Activated CD4-positive, alpha-beta memory T cell treated with anti-CD3 and anti-CD28 coated beads for 36 hours (primary cell): ENCODE measurements at regions not wholly inside any gene's neighbourhood (a gene's known extent, or its start where the extent isn't known, plus 50 kb on each side); places are given as distances from the start of the nearest gene placed in this dataset.

Experiments used
- CTCF ChIA-PET: fragments of 350-600 bp; sonication (Branson Sonifier 250); formaldehyde crosslinking; loops from one replicate; lab custom pipeline; 2021; ENCODE audit warnings: antibody characterized with exemption, inconsistent platforms; lab: Charles Lee
- POLR2A ChIA-PET: fragments of 350-600 bp; sonication (Branson Sonifier 250); formaldehyde crosslinking; loops from one replicate; lab custom pipeline; 2021; ENCODE audit warnings: antibody characterized with exemption; lab: Charles Lee
- DNase-seq: peaks from one replicate; pipeline ENCODE4 v3.0.0-alpha.2; 2020
- H3K27ac Mint-ChIP-seq: one replicate; pipeline ENCODE4 v1.8.0; 2021; ENCODE audit warnings: mixed read lengths
- H3K27me3 Mint-ChIP-seq: one replicate; pipeline ENCODE4 v1.8.0; 2021; ENCODE audit warnings: mixed read lengths
- H3K36me3 Mint-ChIP-seq: one replicate; pipeline ENCODE4 v1.8.0; 2021; ENCODE audit warnings: mixed read lengths
- H3K4me1 Mint-ChIP-seq: one replicate; pipeline ENCODE4 v1.8.0; 2021; ENCODE audit warnings: low read depth, mixed read lengths
- H3K4me3 Mint-ChIP-seq: one replicate; pipeline ENCODE4 v1.8.0; 2021; ENCODE audit warnings: mild to moderate bottlenecking, mixed read lengths
- H3K9me3 Mint-ChIP-seq: one replicate; pipeline ENCODE4 v1.8.0; 2021; ENCODE audit warnings: mixed read lengths
- intact Hi-C: fragments of 100-400 bp; cut with micrococcal nuclease; formaldehyde crosslinking; loops from one replicate; pipeline ENCODE4 v1.15.1; 2023

- Mint-ChIP-seq H3K4me1 (no peaks in the 10 kb centered on the region), H3K4me3 (no peak overlapping the region), H3K36me3 (no peaks in the 10 kb centered on the region), H3K27ac (no peak overlapping the region), H3K27me3 (no peaks in the 10 kb centered on the region), H3K9me3 (no peaks in the 10 kb centered on the region)
- POLR2A ChIA-PET, result no interaction called here
- CTCF ChIA-PET, result no interaction called here
- intact Hi-C loops, result no loop called here
- no peak for DNase-seq
These were observed 875.5 kb upstream of the FAM98A start for GRCh38 chr2:34474646-34475045.

- Mint-ChIP-seq H3K4me1 (no peaks in the 10 kb centered on the region), H3K27me3 (no peaks in the 10 kb centered on the region), H3K27ac (no peak overlapping the region), H3K36me3 (no peaks in the 10 kb centered on the region), H3K9me3 (peaks cover 26% of the 10 kb centered on the region), H3K4me3 (no peak overlapping the region)
- POLR2A ChIA-PET, result no interaction called here
- CTCF ChIA-PET, result no interaction called here
- no peak for DNase-seq
- intact Hi-C loops, result no loop called here
These were observed 848.0 kb upstream of the FAM98A start for GRCh38 chr2:34447097-34447496.

GRCh38 chr2:34423301-34423700 lies 824.2 kb upstream of the FAM98A start:
- Mint-ChIP-seq H3K27me3 (no peaks in the 10 kb centered on the region), H3K9me3 (peaks cover 13% of the 10 kb centered on the region), H3K36me3 (no peaks in the 10 kb centered on the region), H3K4me3 (no peak overlapping the region), H3K4me1 (no peaks in the 10 kb centered on the region), H3K27ac (no peak overlapping the region)
- intact Hi-C loops, result no loop called here
- ChIA-PET POLR2A (no interaction called here), CTCF (no interaction called here)
- DNase-seq, result no peak

GRCh38 chr2:34419856-34420255 lies 820.8 kb upstream of the FAM98A start:
- no peak overlapping the region for H3K27ac Mint-ChIP-seq
- intact Hi-C loops, result no loop called here
- H3K27me3 Mint-ChIP-seq, result no peaks in the 10 kb centered on the region
- POLR2A ChIA-PET, result no interaction called here
- peaks cover 13% of the 10 kb centered on the region for H3K9me3 Mint-ChIP-seq
- no peaks in the 10 kb centered on the region for H3K4me1 Mint-ChIP-seq
- CTCF ChIA-PET, result no interaction called here
- no peak for DNase-seq
- no peak overlapping the region for H3K4me3 Mint-ChIP-seq
- no peaks in the 10 kb centered on the region for H3K36me3 Mint-ChIP-seq

GRCh38 chr2:34416856-34417255 lies 817.8 kb upstream of the FAM98A start:
- Mint-ChIP-seq H3K9me3 (peaks cover 7% of the 10 kb centered on the region), H3K27ac (no peak overlapping the region), H3K4me1 (no peaks in the 10 kb centered on the region), H3K36me3 (no peaks in the 10 kb centered on the region), H3K4me3 (no peak overlapping the region), H3K27me3 (no peaks in the 10 kb centered on the region)
- intact Hi-C loops, result no loop called here
- CTCF ChIA-PET, result no interaction called here
- no peak for DNase-seq
- POLR2A ChIA-PET, result no interaction called here

- ChIA-PET POLR2A (no interaction called here), CTCF (no interaction called here)
- H3K9me3 Mint-ChIP-seq, result peaks cover 5% of the 10 kb centered on the region
- DNase-seq, result no peak
- intact Hi-C loops, result no loop called here
- no peak overlapping the region for H3K4me3 Mint-ChIP-seq
- H3K36me3 Mint-ChIP-seq, result no peaks in the 10 kb centered on the region
- H3K27ac Mint-ChIP-seq, result no peak overlapping the region
- no peaks in the 10 kb centered on the region for H3K4me1 Mint-ChIP-seq
- H3K27me3 Mint-ChIP-seq, result no peaks in the 10 kb centered on the region
These were observed 815.8 kb upstream of the FAM98A start for GRCh38 chr2:34414856-34415255.

GRCh38 chr2:34408100-34408499 lies 809.0 kb upstream of the FAM98A start:
- ChIA-PET POLR2A (no interaction called here), CTCF (no interaction called here)
- DNase-seq, result no peak
- Mint-ChIP-seq H3K4me3 (no peak overlapping the region), H3K27ac (no peak overlapping the region), H3K27me3 (no peaks in the 10 kb centered on the region), H3K36me3 (no peaks in the 10 kb centered on the region), H3K4me1 (no peaks in the 10 kb centered on the region), H3K9me3 (peaks cover 2% of the 10 kb centered on the region)
- intact Hi-C loops, result no loop called here

- Mint-ChIP-seq H3K27ac (no peak overlapping the region), H3K27me3 (no peaks in the 10 kb centered on the region), H3K9me3 (no peaks in the 10 kb centered on the region), H3K36me3 (no peaks in the 10 kb centered on the region), H3K4me3 (no peak overlapping the region), H3K4me1 (no peaks in the 10 kb centered on the region)
- intact Hi-C loops, result no loop called here
- POLR2A ChIA-PET, result no interaction called here
- CTCF ChIA-PET, result no interaction called here
- no peak for DNase-seq
These were observed 804.4 kb upstream of the FAM98A start for GRCh38 chr2:34403512-34403911.

- no peak overlapping the region for H3K4me3 Mint-ChIP-seq
- no peak for DNase-seq
- ChIA-PET POLR2A (no interaction called here), CTCF (no interaction called here)
- no peaks in the 10 kb centered on the region for H3K4me1 Mint-ChIP-seq
- H3K36me3 Mint-ChIP-seq, result no peaks in the 10 kb centered on the region
- H3K27ac Mint-ChIP-seq, result no peak overlapping the region
- H3K9me3 Mint-ChIP-seq, result no peaks in the 10 kb centered on the region
- intact Hi-C loops, result no loop called here
- no peaks in the 10 kb centered on the region for H3K27me3 Mint-ChIP-seq
These were observed 803.3 kb upstream of the FAM98A start for GRCh38 chr2:34402376-34402775.

- CTCF ChIA-PET, result no interaction called here
These were observed 802.1 kb upstream of the FAM98A start for GRCh38 chr2:34401186-34401585.

GRCh38 chr2:34388446-34388845 lies 789.3 kb upstream of the FAM98A start:
- DNase-seq, result no peak
- Mint-ChIP-seq H3K9me3 (peaks cover 5% of the 10 kb centered on the region), H3K27ac (no peak overlapping the region), H3K27me3 (no peaks in the 10 kb centered on the region), H3K4me3 (no peak overlapping the region), H3K4me1 (no peaks in the 10 kb centered on the region), H3K36me3 (no peaks in the 10 kb centered on the region)
- POLR2A ChIA-PET, result no interaction called here
- intact Hi-C loops, result no loop called here
- CTCF ChIA-PET, result no interaction called here

More at GRCh38 chr2:34401186-34401585, 802.1 kb upstream of the FAM98A start:
- POLR2A ChIA-PET, result no interaction called here
- Mint-ChIP-seq H3K27me3 (no peaks in the 10 kb centered on the region), H3K27ac (no peak overlapping the region), H3K9me3 (no peaks in the 10 kb centered on the region), H3K36me3 (no peaks in the 10 kb centered on the region), H3K4me1 (no peaks in the 10 kb centered on the region), H3K4me3 (no peak overlapping the region)
- no peak for DNase-seq
- intact Hi-C loops, result no loop called here

GRCh38 chr2:34387536-34387935 lies 788.4 kb upstream of the FAM98A start:
- Mint-ChIP-seq H3K27ac (no peak overlapping the region), H3K9me3 (peaks cover 5% of the 10 kb centered on the region), H3K36me3 (no peaks in the 10 kb centered on the region), H3K4me3 (no peak overlapping the region), H3K4me1 (no peaks in the 10 kb centered on the region), H3K27me3 (no peaks in the 10 kb centered on the region)
- CTCF ChIA-PET, result no interaction called here
- POLR2A ChIA-PET, result no interaction called here
- intact Hi-C loops, result no loop called here
- DNase-seq, result no peak

GRCh38 chr2:34379586-34379985 lies 780.5 kb upstream of the FAM98A start:
- intact Hi-C loops, result no loop called here
- Mint-ChIP-seq H3K27ac (no peak overlapping the region), H3K4me1 (no peaks in the 10 kb centered on the region), H3K9me3 (no peaks in the 10 kb centered on the region), H3K36me3 (no peaks in the 10 kb centered on the region), H3K4me3 (no peak overlapping the region), H3K27me3 (no peaks in the 10 kb centered on the region)
- POLR2A ChIA-PET, result no interaction called here
- CTCF ChIA-PET, result no interaction called here
- no peak for DNase-seq
